Breast epithelium (tissue), 3 donors: ENCODE measurements at regions not wholly inside any gene's neighbourhood (a gene's known extent, or its start where the extent isn't known, plus 50 kb on each side); places are given as distances from the start of the nearest gene placed in this dataset.
"Not testable (repeated sequence)": the region's sequence is repeated elsewhere in the genome, so short reads cannot be mapped to it uniquely, and the experiment has no call there.

Experiments used
- CTCF ChIP-seq, 3 donors: fragments of 450-650 bp; IDR thresholded peaks; one replicate each; pipeline ENCODE4 v1.5.1; 2016 to 2017; ENCODE audit warnings: antibody characterized with exemption in 3 of 3, mild to moderate bottlenecking in 3 of 3, moderate library complexity in 3 of 3
- POLR2AphosphoS5 ChIP-seq, 3 donors: sonication (generic); formaldehyde crosslinking; IDR thresholded peaks; one replicate each; pipeline ENCODE4 v1.6.1; 2017; ENCODE audit warnings: antibody characterized with exemption in 3 of 3

DNA sequence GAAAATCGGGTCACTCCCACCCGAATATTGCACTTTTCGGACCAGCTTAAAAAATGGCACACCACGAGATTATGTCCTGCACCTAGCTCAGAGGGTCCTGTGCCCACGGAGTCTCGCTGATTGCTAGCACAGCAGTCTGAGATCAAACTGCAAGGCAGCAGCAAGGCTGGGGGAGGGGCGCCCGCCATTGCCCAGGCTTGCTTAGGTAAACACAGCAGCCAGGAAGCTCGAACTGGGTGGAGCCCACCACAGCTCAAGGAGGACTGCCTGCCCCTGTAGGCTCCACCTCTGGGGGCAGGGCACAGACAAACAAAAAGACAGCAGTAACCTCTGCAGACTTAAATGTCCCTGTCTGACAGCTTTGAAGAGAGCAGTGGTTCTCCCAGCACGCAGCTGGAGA, 405.3 kb downstream of the PTH2R start:
- TF ChIP-seq CTCF, POLR2AphosphoS5 (IDR thresholded peaks at IDR 0.05): not testable (repeated sequence)
